DOHH2 (cell line): ENCODE measurements at regions not wholly inside any gene's neighbourhood (a gene's known extent, or its start where the extent isn't known, plus 50 kb on each side); places are given as distances from the start of the nearest gene placed in this dataset.

Source experiments
- H3F3A ChIP-seq: fragments of 200-600 bp; sonication (generic), shearing (Covaris generic); 2 replicates; pipeline ENCODE4 v1.6.0; 2016; ENCODE audit warnings: antibody characterized with exemption, mild to moderate bottlenecking; ENCODE audit not compliant: control insufficient read depth, insufficient read depth
- H3K27ac ChIP-seq: fragments of 200-600 bp; sonication (generic); 2 replicates; pipeline ENCODE4 v1.5.1; 2014; ENCODE audit warnings: low read depth, mild to moderate bottlenecking, low read length, moderate library complexity
- H3K27me3 ChIP-seq: fragments of 200-600 bp; sonication (generic); 2 replicates; pipeline ENCODE4 v1.6.1; 2014; ENCODE audit warnings: mild to moderate bottlenecking, low read length, mixed read lengths; ENCODE audit not compliant: control insufficient read depth
- H3K36me3 ChIP-seq: fragments of 200-600 bp; sonication (generic); 2 replicates; pipeline ENCODE4 v1.6.1; 2014; ENCODE audit warnings: mild to moderate bottlenecking, low read length, moderate library complexity, mixed read lengths; ENCODE audit not compliant: control insufficient read depth
- H3K4me1 ChIP-seq: fragments of 200-600 bp; sonication (generic); 2 replicates; pipeline ENCODE4 v1.6.1; 2014; ENCODE audit warnings: mild to moderate bottlenecking, low read length, mixed read lengths; ENCODE audit not compliant: control insufficient read depth
- H3K4me2 ChIP-seq: fragments of 200-600 bp; sonication (generic); 2 replicates; pipeline ENCODE4 v1.6.0; 2014; ENCODE audit warnings: mild to moderate bottlenecking, low read length, moderate library complexity
- H3K4me3 ChIP-seq: fragments of 200-600 bp; sonication (generic); 2 replicates; pipeline ENCODE4 v1.5.1; 2014; ENCODE audit warnings: mild to moderate bottlenecking, low read length, mixed read lengths
- H3K79me2 ChIP-seq: fragments of 200-600 bp; sonication (generic); 2 replicates; pipeline ENCODE4 v1.6.1; 2014; ENCODE audit warnings: mild to moderate bottlenecking, low read length, mixed read lengths; ENCODE audit not compliant: control insufficient read depth
- H3K9me2 ChIP-seq: fragments of 200-600 bp; sonication (generic); replicated peaks from 2 replicates; pipeline ENCODE4 v1.6.1; 2014; ENCODE audit warnings: mild to moderate bottlenecking, low read length, mixed read lengths; ENCODE audit not compliant: control insufficient read depth
- H3K9me3 ChIP-seq: fragments of 200-600 bp; sonication (generic); 2 replicates; pipeline ENCODE4 v1.6.1; 2014; ENCODE audit warnings: antibody characterized with exemption, low read length, mixed read lengths; ENCODE audit not compliant: control insufficient read depth, insufficient read depth
- H4K20me1 ChIP-seq: fragments of 200-600 bp; sonication (generic); 2 replicates; pipeline ENCODE4 v1.6.0; 2014; ENCODE audit warnings: low read depth, mild to moderate bottlenecking, antibody characterized with exemption, low read length, moderate library complexity; ENCODE audit not compliant: control insufficient read depth, insufficient read depth
- CTCF ChIP-seq: fragments of 200-600 bp; sonication (generic); IDR thresholded peaks from one replicate; pipeline ENCODE4 v1.5.1; 2014; ENCODE audit warnings: antibody characterized with exemption, mild to moderate bottlenecking, low read depth, low read length; ENCODE audit not compliant: poor library complexity, severe bottlenecking
- EZH2phosphoT487 ChIP-seq: fragments of 200-600 bp; sonication (generic); IDR thresholded peaks from 2 replicates; pipeline ENCODE4 v1.6.1; 2017; ENCODE audit warnings: borderline replicate concordance, mild to moderate bottlenecking, antibody characterized with exemption, low read length, moderate library complexity, mixed read lengths

DNA sequence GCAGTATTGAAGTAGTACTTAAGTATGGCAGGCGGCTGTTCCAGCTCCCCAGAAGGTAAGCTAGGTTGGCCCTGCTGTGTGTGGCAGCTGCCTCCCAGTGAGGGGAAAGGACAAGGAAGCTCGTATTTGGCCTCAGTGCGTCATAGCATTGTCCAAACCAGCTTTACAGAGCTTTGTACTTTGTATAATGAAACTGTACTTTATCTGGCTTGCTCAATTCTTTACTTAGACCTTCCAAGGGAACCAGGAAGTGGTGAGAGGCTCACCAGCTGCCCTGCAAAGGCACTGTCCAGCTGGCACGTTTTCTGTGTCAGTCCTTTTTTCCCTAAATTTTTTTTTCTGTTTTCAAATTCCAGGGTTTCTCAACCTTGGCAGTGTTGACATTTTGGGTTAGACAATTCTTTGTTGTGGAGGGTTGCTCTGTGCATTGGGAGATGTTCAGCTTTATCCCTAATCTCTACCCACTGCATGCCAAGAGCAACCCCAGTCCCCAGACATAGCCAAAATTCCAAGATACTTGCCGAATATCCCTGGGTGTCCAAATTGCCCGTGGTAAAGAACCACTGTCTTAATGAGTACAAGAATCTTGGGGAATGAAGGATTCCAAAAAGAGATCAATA is 474.5 kb downstream of the LRRC70 start:
- no peaks in the 10 kb centered on the region for H3F3A ChIP-seq
- H3K36me3 ChIP-seq = no peaks in the 10 kb centered on the region
- no peaks in the 10 kb centered on the region for H3K9me3 ChIP-seq
- no peaks in the 10 kb centered on the region for H3K4me1 ChIP-seq
- no peak overlapping the region for H3K4me2 ChIP-seq
- H3K9me2 ChIP-seq = no peaks in the 10 kb centered on the region
- TF ChIP-seq CTCF = no peak
- TF ChIP-seq EZH2phosphoT487 = no peak
- H3K4me3 ChIP-seq = no peak overlapping the region
- no peak overlapping the region for H3K27ac ChIP-seq
- H3K79me2 ChIP-seq = no peaks in the 10 kb centered on the region
- no peaks in the 10 kb centered on the region for H3K27me3 ChIP-seq
- H4K20me1 ChIP-seq = no peaks in the 10 kb centered on the region

- Histone ChIP-seq H3K27ac (no peak overlapping the region), H3K4me1 (no peaks in the 10 kb centered on the region), H3K36me3 (no peaks in the 10 kb centered on the region), H3K9me2 (no peaks in the 10 kb centered on the region), H3K4me3 (no peak overlapping the region), H3K27me3 (no peaks in the 10 kb centered on the region), H3K79me2 (no peaks in the 10 kb centered on the region), H4K20me1 (no peaks in the 10 kb centered on the region), H3F3A (no peaks in the 10 kb centered on the region), H3K4me2 (no peak overlapping the region), H3K9me3 (no peaks in the 10 kb centered on the region)
- no peak for TF ChIP-seq CTCF
- TF ChIP-seq EZH2phosphoT487 = no peak
These were observed 472.3 kb downstream of the LRRC70 start for GRCh38 chr5:63050916-63051315.

DNA sequence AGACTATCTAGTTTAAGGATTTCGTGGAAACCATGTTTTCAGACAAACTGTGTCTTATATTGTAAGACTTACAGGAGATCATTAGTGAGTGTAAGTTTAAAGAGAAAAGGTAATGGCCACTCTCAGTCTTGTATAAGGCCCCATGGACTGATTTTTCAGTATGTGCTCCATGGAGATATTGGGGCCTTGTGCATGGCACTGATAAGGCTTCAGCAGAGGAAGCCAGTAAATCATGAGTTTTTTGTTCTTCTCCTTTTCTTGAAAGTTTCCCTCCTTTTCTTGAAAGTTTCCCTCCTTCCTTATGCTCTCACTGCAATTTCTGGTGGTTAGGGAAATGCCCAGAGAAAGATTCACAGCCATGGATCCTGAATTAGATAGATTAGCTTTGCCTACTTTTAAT is 471.3 kb downstream of the LRRC70 start:
- H3F3A ChIP-seq = no peaks in the 10 kb centered on the region
- no peaks in the 10 kb centered on the region for H3K9me3 ChIP-seq
- no peak overlapping the region for H3K27ac ChIP-seq
- H3K36me3 ChIP-seq = no peaks in the 10 kb centered on the region
- TF ChIP-seq EZH2phosphoT487 (no peak), CTCF (no peak)
- no peaks in the 10 kb centered on the region for H3K9me2 ChIP-seq
- no peaks in the 10 kb centered on the region for H4K20me1 ChIP-seq
- H3K4me3 ChIP-seq = no peak overlapping the region
- no peak overlapping the region for H3K4me2 ChIP-seq
- H3K4me1 ChIP-seq = no peaks in the 10 kb centered on the region
- no peaks in the 10 kb centered on the region for H3K79me2 ChIP-seq
- no peaks in the 10 kb centered on the region for H3K27me3 ChIP-seq
